Testis (tissue), 2 donors: ENCODE measurements at regions not wholly inside any gene's neighbourhood (a gene's known extent, or its start where the extent isn't known, plus 50 kb on each side); places are given as distances from the start of the nearest gene placed in this dataset.

Experiments used
- DNase-seq: peaks from one replicate; pipeline ENCODE4 v3.0.0-alpha.2; 2019
- H3K27ac ChIP-seq, 2 donors: fragments of 200-600 bp; sonication (generic); one replicate each; pipeline ENCODE4 v1.5.1; 2019
- H3K27me3 ChIP-seq: fragments of 200-600 bp; sonication (generic); one replicate; pipeline ENCODE4 v1.5.1; 2019
- H3K36me3 ChIP-seq: fragments of 200-600 bp; sonication (generic); one replicate; pipeline ENCODE4 v1.5.1; 2017; ENCODE audit warnings: low read depth; ENCODE audit errors: missing control alignments
- H3K4me1 ChIP-seq: fragments of 200-600 bp; sonication (generic); one replicate; pipeline ENCODE4 v1.5.1; 2019
- H3K4me3 ChIP-seq, 2 donors: fragments of 200-600 bp; sonication (generic); one replicate each; pipeline ENCODE4 v1.5.1; 2017 to 2019
- H3K9me3 ChIP-seq: fragments of 200-600 bp; sonication (generic); one replicate; pipeline ENCODE4 v1.5.1; 2017
- CTCF ChIP-seq, 3 experiments: fragments of 450-650 bp in 2 of 3; fragments of 200-600 bp in 1 of 3; sonication (generic) in 1 of 3; IDR thresholded peaks; one replicate each; pipeline ENCODE4 v1.5.1; 2016 to 2019; ENCODE audit warnings: antibody characterized with exemption in 3 of 3, mild to moderate bottlenecking in 2 of 3, moderate library complexity in 1 of 3
- POLR2A ChIP-seq: fragments of 450-650 bp; IDR thresholded peaks from one replicate; pipeline ENCODE4 v1.6.1; 2017; ENCODE audit warnings: antibody characterized with exemption, mild to moderate bottlenecking, moderate library complexity
- WGBS, 2 donors: methylation state at CpG; one replicate each; pipeline ENCODE4 v1.1.5; 2018; 5-methylcytosine and 5-hydroxymethylcytosine counted together
- intact Hi-C: fragments of 100-400 bp; cut with DNase I; formaldehyde crosslinking; loops from one replicate; pipeline ENCODE4 v1.15.1; 2023; ENCODE audit warnings: low total_unique reads

GRCh38 chr13:74205313-74205690, 71.1 kb upstream of the KLF12 start:
- Histone ChIP-seq H3K9me3 (no peaks in the 10 kb centered on the region), H3K27ac (no peak overlapping the region), H3K4me1 (no peaks in the 10 kb centered on the region), H3K36me3 (no peaks in the 10 kb centered on the region), H3K4me3 (no peak overlapping the region), H3K27me3 (no peaks in the 10 kb centered on the region)
- intact Hi-C loops = no loop called here
- 83 to 90% methylated on average over 2 of the region's 2 CpGs for WGBS, 2 donors
- TF ChIP-seq POLR2A (no peak), CTCF (IDR thresholded peaks at IDR 0.05) (no peak)
- no peak for DNase-seq

- TF ChIP-seq CTCF (IDR thresholded peaks at IDR 0.05) (no peak), POLR2A (no peak)
- Histone ChIP-seq H3K36me3 (no peaks in the 10 kb centered on the region), H3K4me3 (no peak overlapping the region), H3K27me3 (no peaks in the 10 kb centered on the region), H3K9me3 (no peaks in the 10 kb centered on the region), H3K4me1 (no peaks in the 10 kb centered on the region), H3K27ac (no peak overlapping the region)
- no peak for DNase-seq
- intact Hi-C loops = no loop called here
- 89 to 90% methylated on average over 6 of the region's 6 CpGs for WGBS, 2 donors
Measured at GRCh38 chr13:74204602-74205312, 70.6 kb upstream of the KLF12 start.

- intact Hi-C loops = no loop called here
- H3K27me3 ChIP-seq = no peaks in the 10 kb centered on the region
- no peaks in the 10 kb centered on the region for H3K36me3 ChIP-seq
- TF ChIP-seq POLR2A (no peak), CTCF (IDR thresholded peaks at IDR 0.05) (no peak)
- no peaks in the 10 kb centered on the region for H3K4me1 ChIP-seq
- DNase-seq = no peak
- 89 to 94% methylated on average over 1 of the region's 1 CpG for WGBS, 2 donors
- H3K4me3 ChIP-seq = no peak overlapping the region
- no peak overlapping the region for H3K27ac ChIP-seq
- no peaks in the 10 kb centered on the region for H3K9me3 ChIP-seq
Measured at GRCh38 chr13:74203576-74203975, 69.4 kb upstream of the KLF12 start.

- DNase-seq = no peak
- H3K36me3 ChIP-seq = no peaks in the 10 kb centered on the region
- TF ChIP-seq POLR2A = no peak
- no peak for TF ChIP-seq CTCF (IDR thresholded peaks at IDR 0.05)
- intact Hi-C loops = no loop called here
- H3K9me3 ChIP-seq = no peaks in the 10 kb centered on the region
- H3K27ac ChIP-seq = no peak overlapping the region
- H3K4me1 ChIP-seq = no peaks in the 10 kb centered on the region
- 79 to 86% methylated on average over 1 of the region's 1 CpG for WGBS, 2 donors
- no peaks in the 10 kb centered on the region for H3K27me3 ChIP-seq
- H3K4me3 ChIP-seq = no peak overlapping the region
Measured at GRCh38 chr13:74202129-74202813, 68.1 kb upstream of the KLF12 start.

GRCh38 chr13:74201530-74201929, 67.3 kb upstream of the KLF12 start:
- no peaks in the 10 kb centered on the region for H3K36me3 ChIP-seq
- H3K27ac ChIP-seq = no peak overlapping the region
- TF ChIP-seq POLR2A (no peak), CTCF (IDR thresholded peaks at IDR 0.05) (no peak)
- no peak overlapping the region for H3K4me3 ChIP-seq
- no peak for DNase-seq
- no peaks in the 10 kb centered on the region for H3K4me1 ChIP-seq
- WGBS, 2 donors = 100% methylated on average over 1 of the region's 1 CpG
- no peaks in the 10 kb centered on the region for H3K9me3 ChIP-seq
- no peaks in the 10 kb centered on the region for H3K27me3 ChIP-seq
- intact Hi-C loops = no loop called here
